Tibial nerve (tissue), 4 donors: ENCODE measurements at regions not wholly inside any gene's neighbourhood (a gene's known extent, or its start where the extent isn't known, plus 50 kb on each side); places are given as distances from the start of the nearest gene placed in this dataset.

Experiments used
- DNase-seq, 2 donors: peaks; one replicate each; pipeline ENCODE4 v3.0.0-alpha.2; 2019; ENCODE audit warnings: low spot score in 2 of 2
- H3K27ac ChIP-seq, 4 donors: fragments of 200-600 bp; sonication (generic) in 3 of 4; one replicate each; pipeline ENCODE4 v1.5.1; 2017 to 2019; ENCODE audit warnings: mild to moderate bottlenecking in 1 of 4
- H3K27me3 ChIP-seq, 2 donors: fragments of 200-600 bp; sonication (generic) in 1 of 2; one replicate each; pipeline versions ENCODE4 v1.5.1 to v1.6.0; 2017 to 2019
- H3K36me3 ChIP-seq, 3 donors: fragments of 200-600 bp; sonication (generic); one replicate each; pipeline ENCODE4 v1.5.1; 2018 to 2019
- H3K4me1 ChIP-seq, 4 donors: fragments of 200-600 bp; sonication (generic) in 3 of 4; one replicate each; pipeline ENCODE4 v1.5.1; 2017 to 2019
- H3K4me3 ChIP-seq, 4 donors: fragments of 200-600 bp; sonication (generic) in 3 of 4; one replicate each; pipeline ENCODE4 v1.5.1; 2017 to 2019; ENCODE audit warnings: mild to moderate bottlenecking in 1 of 4, moderate library complexity in 1 of 4
- H3K9me3 ChIP-seq, 4 donors: fragments of 200-600 bp; sonication (generic) in 3 of 4; one replicate each; pipeline ENCODE4 v1.5.1; 2017 to 2019
- CTCF ChIP-seq, 5 experiments: fragments of 200-600 bp in 3 of 5; fragments of 450-650 bp in 2 of 5; sonication (generic) in 3 of 5; IDR thresholded peaks; one replicate each; pipeline ENCODE4 v1.5.1; 2016 to 2019; ENCODE audit warnings: antibody characterized with exemption in 5 of 5, mild to moderate bottlenecking in 3 of 5, moderate library complexity in 2 of 5
- EP300 ChIP-seq, 2 donors: sonication (generic); formaldehyde crosslinking; IDR thresholded peaks; one replicate each; pipeline ENCODE4 v1.6.1; 2017; ENCODE audit warnings: antibody characterized with exemption in 2 of 2, mild to moderate bottlenecking in 1 of 2
- POLR2A ChIP-seq, 2 donors: fragments of 450-650 bp; IDR thresholded peaks; one replicate each; pipeline ENCODE4 v1.6.1; 2017; ENCODE audit warnings: antibody characterized with exemption in 2 of 2, mild to moderate bottlenecking in 2 of 2, moderate library complexity in 2 of 2
- WGBS, 2 donors: methylation state at CpG; one replicate each; pipeline ENCODE4 v1.1.5; 2018; 5-methylcytosine and 5-hydroxymethylcytosine counted together

DNA sequence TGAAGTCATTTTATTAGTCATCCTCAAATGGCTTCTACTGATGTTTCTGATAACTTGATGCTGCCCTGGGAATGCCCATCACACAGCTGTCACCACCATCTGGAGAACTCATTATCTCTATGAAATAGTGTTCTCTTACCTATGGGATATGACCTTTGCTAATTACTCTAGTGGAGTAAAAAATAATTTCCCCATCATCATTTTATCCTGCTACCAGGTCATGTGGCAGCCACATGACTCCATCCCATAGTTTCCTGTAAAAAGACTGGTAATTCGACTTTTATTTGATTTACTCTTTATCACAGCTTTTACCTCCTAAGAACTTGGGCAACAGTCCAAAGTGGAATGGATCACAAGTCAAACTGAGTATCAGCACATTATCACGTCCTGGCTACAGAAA, 76.1 kb upstream of the USP25 start:
- Histone ChIP-seq H3K9me3 (no peaks in the 10 kb centered on the region), H3K4me1 (no peaks in the 10 kb centered on the region), H3K4me3 (no peak overlapping the region), H3K27ac (no peak overlapping the region), H3K36me3 (no peaks in the 10 kb centered on the region), H3K27me3 (no peaks in the 10 kb centered on the region)
- DNase-seq, result no peak
- WGBS, 2 donors, result 48 to 56% methylated on average over 2 of the region's 2 CpGs
- TF ChIP-seq EP300 (IDR thresholded peaks at IDR 0.05) (no peak), POLR2A (IDR thresholded peaks at IDR 0.05) (no peak), CTCF (IDR thresholded peaks at IDR 0.05) (no peak)

DNA sequence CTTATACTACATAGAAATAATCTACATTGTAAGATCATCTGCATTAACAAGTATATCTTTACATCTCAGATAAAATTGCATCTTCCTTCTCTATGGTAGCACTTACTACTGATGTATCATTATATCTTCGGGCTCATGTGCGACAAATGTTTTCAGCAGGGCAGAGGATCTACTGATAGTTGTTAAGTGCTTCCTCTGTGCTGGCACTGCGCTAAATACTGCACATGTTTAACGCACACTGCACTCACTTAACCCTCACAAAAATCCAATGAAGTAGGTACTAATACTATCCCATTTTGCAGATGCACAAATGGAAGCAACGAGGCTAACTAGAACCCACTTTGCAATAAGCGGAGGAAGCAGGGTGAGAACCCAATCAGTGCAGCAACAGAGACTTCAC, 75.6 kb upstream of the USP25 start:
- TF ChIP-seq POLR2A (IDR thresholded peaks at IDR 0.05), result no peak
- no peak overlapping the region for H3K4me3 ChIP-seq
- H3K9me3 ChIP-seq, result no peaks in the 10 kb centered on the region
- H3K27me3 ChIP-seq, result no peaks in the 10 kb centered on the region
- 95 to 96% methylated on average over 6 of the region's 6 CpGs for WGBS, 2 donors
- DNase-seq, result no peak
- no peak overlapping the region for H3K27ac ChIP-seq
- no peaks in the 10 kb centered on the region for H3K4me1 ChIP-seq
- H3K36me3 ChIP-seq, result no peaks in the 10 kb centered on the region

DNA sequence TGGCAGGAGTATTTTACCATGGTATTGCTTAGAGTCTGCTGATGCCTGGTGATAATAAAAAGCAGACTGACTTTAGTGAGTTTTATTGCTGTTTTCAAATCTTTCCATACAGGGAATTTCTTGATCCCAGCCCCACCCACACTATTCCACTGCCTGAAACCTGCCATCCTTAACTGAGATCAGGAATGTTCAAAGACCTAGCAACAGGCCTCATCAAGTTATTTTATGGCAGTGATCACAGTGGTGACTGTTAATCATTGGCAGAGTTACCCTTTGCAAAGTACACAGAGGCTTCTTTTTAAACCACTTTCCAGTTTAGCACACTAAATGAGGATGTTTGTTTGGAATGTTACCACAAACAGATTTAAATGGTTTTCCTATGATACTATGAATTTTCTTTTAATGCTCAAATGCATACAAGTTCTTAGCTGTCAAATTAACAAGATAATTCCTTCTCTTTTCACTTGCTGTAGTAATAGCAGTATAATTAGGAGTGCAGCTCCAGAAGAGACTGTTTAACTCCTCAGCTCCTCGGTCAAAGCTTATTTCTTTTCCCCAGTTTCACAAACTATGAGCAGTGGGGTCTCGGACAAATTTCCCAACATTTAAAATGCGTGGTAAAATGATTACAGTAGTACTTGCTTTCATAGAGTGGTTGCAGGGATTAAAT, 69.9 kb upstream of the USP25 start:
- Histone ChIP-seq H3K27ac (no peak overlapping the region), H3K4me1 (peaks cover 0 to 7% (median 0%) of the 10 kb centered on the region in 4 donors), H3K27me3 (no peaks in the 10 kb centered on the region), H3K36me3 (no peaks in the 10 kb centered on the region), H3K9me3 (no peaks in the 10 kb centered on the region), H3K4me3 (no peak overlapping the region)
- 47 to 49% methylated on average over 3 of the region's 3 CpGs for WGBS, 2 donors
- DNase-seq, result no peak
- TF ChIP-seq EP300 (IDR thresholded peaks at IDR 0.05), result no peak
- no peak for TF ChIP-seq POLR2A (IDR thresholded peaks at IDR 0.05)
- TF ChIP-seq CTCF (IDR thresholded peaks at IDR 0.05), result no peak

GRCh38 chr21:15660423-15660804, 69.4 kb upstream of the USP25 start:
- H3K4me1 ChIP-seq, result peaks cover 0 to 7% (median 0%) of the 10 kb centered on the region in 4 donors
- TF ChIP-seq POLR2A (IDR thresholded peaks at IDR 0.05) (no peak), CTCF (IDR thresholded peaks at IDR 0.05) (no peak), EP300 (IDR thresholded peaks at IDR 0.05) (no peak)
- H3K27ac ChIP-seq, result no peak overlapping the region
- no peaks in the 10 kb centered on the region for H3K36me3 ChIP-seq
- H3K4me3 ChIP-seq, result no peak overlapping the region
- no peak for DNase-seq
- H3K27me3 ChIP-seq, result no peaks in the 10 kb centered on the region
- H3K9me3 ChIP-seq, result no peaks in the 10 kb centered on the region
- 61 to 81% methylated on average over 2 of the region's 2 CpGs for WGBS, 2 donors

DNA sequence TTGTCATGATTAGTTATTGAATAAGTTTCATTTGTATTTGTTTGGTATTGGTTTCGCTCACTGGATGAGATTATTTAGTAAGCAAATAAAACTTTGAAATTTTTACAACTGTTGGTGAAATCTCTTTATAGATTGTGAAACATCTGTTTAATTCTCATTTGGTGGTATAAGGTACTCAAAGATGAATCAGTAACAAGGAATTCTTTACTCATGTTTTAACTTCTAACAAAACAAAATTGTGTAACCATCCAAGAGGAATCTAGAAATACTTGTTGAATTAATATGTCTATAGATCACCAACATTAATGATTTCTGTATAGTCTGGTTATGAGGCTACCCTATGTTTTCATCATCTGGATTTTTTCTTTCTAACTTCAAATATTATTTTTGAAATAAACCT, 62.8 kb upstream of the USP25 start:
- H3K9me3 ChIP-seq, result no peaks in the 10 kb centered on the region
- no peaks in the 10 kb centered on the region for H3K27me3 ChIP-seq
- no peaks in the 10 kb centered on the region for H3K36me3 ChIP-seq
- H3K27ac ChIP-seq, result no peak overlapping the region
- TF ChIP-seq POLR2A (IDR thresholded peaks at IDR 0.05) (no peak), CTCF (IDR thresholded peaks at IDR 0.05) (no peak), EP300 (IDR thresholded peaks at IDR 0.05) (no peak)
- no peak overlapping the region for H3K4me3 ChIP-seq
- WGBS, 2 donors, result 96 to 97% methylated on average over 1 of the region's 1 CpG
- DNase-seq, result no peak
- H3K4me1 ChIP-seq, result no peaks in the 10 kb centered on the region

- 92 to 95% methylated on average over 7 of the region's 7 CpGs for WGBS, 2 donors
- no peak overlapping the region for H3K4me3 ChIP-seq
- no peaks in the 10 kb centered on the region for H3K4me1 ChIP-seq
- H3K27me3 ChIP-seq, result no peaks in the 10 kb centered on the region
- H3K36me3 ChIP-seq, result no peaks in the 10 kb centered on the region
- no peak for TF ChIP-seq EP300 (IDR thresholded peaks at IDR 0.05)
- TF ChIP-seq POLR2A (IDR thresholded peaks at IDR 0.05), result no peak
- no peak for TF ChIP-seq CTCF (IDR thresholded peaks at IDR 0.05)
- no peak overlapping the region for H3K27ac ChIP-seq
- DNase-seq, result no peak
- no peaks in the 10 kb centered on the region for H3K9me3 ChIP-seq
Measured at GRCh38 chr21:15667819-15668218, 62.0 kb upstream of the USP25 start.
